GM20000 (cell line): ENCODE measurements at regions not wholly inside any gene's neighbourhood (a gene's known extent, or its start where the extent isn't known, plus 50 kb on each side); places are given as distances from the start of the nearest gene placed in this dataset.

ENCODE experiments used
- DNase-seq: peaks from one replicate; pipeline ENCODE4 v3.0.0; 2012; ENCODE audit warnings: low spot score
- CTCF ChIP-seq: IDR thresholded peaks from 2 replicates; pipeline ENCODE4 v1.5.1; 2012; ENCODE audit warnings: mild to moderate bottlenecking, control low read depth; ENCODE audit errors: extremely low read depth, missing control alignments

- DNase-seq: no peak
- TF ChIP-seq CTCF: no peak
These were observed 257.3 kb upstream of the APCDD1 start for GRCh38 chr18:10197097-10197496.

- DNase-seq: no peak
- no peak for TF ChIP-seq CTCF
These were observed 253.2 kb upstream of the APCDD1 start for GRCh38 chr18:10201226-10201625.

- DNase-seq: no peak
- TF ChIP-seq CTCF: no peak
These were observed 252.8 kb upstream of the APCDD1 start for GRCh38 chr18:10201659-10202058.

GRCh38 chr18:10202845-10203321 lies 251.6 kb upstream of the APCDD1 start:
- TF ChIP-seq CTCF: no peak
- no peak for DNase-seq

GRCh38 chr18:10205151-10205550 lies 249.3 kb upstream of the APCDD1 start:
- DNase-seq: no peak
- no peak for TF ChIP-seq CTCF

GRCh38 chr18:10207682-10208345 lies 246.6 kb upstream of the APCDD1 start:
- TF ChIP-seq CTCF: no peak
- no peak for DNase-seq

- TF ChIP-seq CTCF: no peak
- no peak for DNase-seq
These were observed 245.1 kb upstream of the APCDD1 start for GRCh38 chr18:10209302-10209701.
